ENCODE measurements at regions not wholly inside any gene's neighbourhood (a gene's known extent, or its start where the extent isn't known, plus 50 kb on each side); places are given as distances from the start of the nearest gene placed in this dataset.

- TF ChIP-seq CTCF (conservative IDR thresholded peaks at IDR 0.05), result no peak
- Histone ChIP-seq H3K9me3 (ENCODE audit: control insufficient read depth, low read depth, low read length) (no peaks in the 10 kb centered on the region), H3K18ac (ENCODE audit: insufficient read length, low read depth, low read length) (no peak overlapping the region), H3K4me1 (ENCODE audit: insufficient read depth, low read length) (no peaks in the 10 kb centered on the region), H3K23me2 (ENCODE audit: insufficient read length, low read depth, low read length, poor library complexity, severe bottlenecking) (no peaks in the 10 kb centered on the region), H4K20me1 (ENCODE audit: control insufficient read depth, insufficient read depth, insufficient read length) (no peaks in the 10 kb centered on the region), H3K79me1 (ENCODE audit: insufficient read depth, low read depth, low read length, poor library complexity, severe bottlenecking) (no peaks in the 10 kb centered on the region), H3K79me2 (ENCODE audit: insufficient read depth, low read length) (no peaks in the 10 kb centered on the region), H4K91ac (ENCODE audit: insufficient read length, low read depth, low read length) (no peak overlapping the region), H2BK15ac (ENCODE audit: low read depth, low read length) (no peak overlapping the region), H2BK5ac (ENCODE audit: insufficient read length, low read length) (no peak overlapping the region), H4K5ac (ENCODE audit: insufficient read length, low read depth, low read length) (no peak overlapping the region), H2BK20ac (ENCODE audit: low read depth, low read length, poor library complexity, severe bottlenecking) (no peak overlapping the region), H3K27ac (ENCODE audit: insufficient read length, low read depth, low read length) (no peak overlapping the region), H2BK120ac (ENCODE audit: low read depth, low read length, poor library complexity, severe bottlenecking) (no peak overlapping the region), H3K4ac (ENCODE audit: low read depth, low read length) (no peak overlapping the region), H3K9ac (ENCODE audit: extremely low read depth, insufficient read length, low read length) (no peak overlapping the region), H2AFZ (ENCODE audit: low read length) (no peak overlapping the region), H4K8ac (replicated peaks; ENCODE audit: insufficient read length, low read depth, low read length) (no peak overlapping the region), H3K23ac (ENCODE audit: insufficient read length, low read depth, low read length) (no peak overlapping the region), H3K14ac (ENCODE audit: insufficient read depth, low read length) (no peak overlapping the region), H3T11ph (ENCODE audit: low read length) (no peak overlapping the region), H2AK5ac (ENCODE audit: insufficient read length, low read length) (no peak overlapping the region), H2BK12ac (ENCODE audit: insufficient read length, low read depth, low read length) (no peak overlapping the region), H3K56ac (ENCODE audit: insufficient read length, low read depth, low read length) (no peak overlapping the region), H3K27me3 (ENCODE audit: insufficient read depth, low read length) (no peaks in the 10 kb centered on the region), H3K4me2 (ENCODE audit: insufficient read depth, insufficient read length, low read length) (no peak overlapping the region)
- no peak overlapping the region for H3K4me3 Mint-ChIP-seq
- WGBS (ENCODE audit: extremely low coverage, insufficient read length, low lambda C conversion rate), result no CpG with 5 or more reads among the region's 1 CpG
- DNase-seq, result no peak
- no peaks in the 10 kb centered on the region for H3K4me1 Mint-ChIP-seq
- H3K36me3 Mint-ChIP-seq (ENCODE audit: insufficient read depth in 1 of 3, low read depth in 3 of 3), result no peaks in the 10 kb centered on the region
- H3K27me3 Mint-ChIP-seq (ENCODE audit: low read depth), result no peaks in the 10 kb centered on the region
- H3K27ac Mint-ChIP-seq, result no peak overlapping the region
- no peaks in the 10 kb centered on the region for H3K9me3 Mint-ChIP-seq
Measured at GRCh38 chr18:29307982-29308381, 1131.1 kb upstream of the CDH2 start.
